ENCODE measurements at regions not wholly inside any gene's neighbourhood (a gene's known extent, or its start where the extent isn't known, plus 50 kb on each side); places are given as distances from the start of the nearest gene placed in this dataset. TPM values are rescaled to one million over a fixed set of nuclear protein-coding genes. Genes with fewer than 3 reads are reported as not detected.

DNA sequence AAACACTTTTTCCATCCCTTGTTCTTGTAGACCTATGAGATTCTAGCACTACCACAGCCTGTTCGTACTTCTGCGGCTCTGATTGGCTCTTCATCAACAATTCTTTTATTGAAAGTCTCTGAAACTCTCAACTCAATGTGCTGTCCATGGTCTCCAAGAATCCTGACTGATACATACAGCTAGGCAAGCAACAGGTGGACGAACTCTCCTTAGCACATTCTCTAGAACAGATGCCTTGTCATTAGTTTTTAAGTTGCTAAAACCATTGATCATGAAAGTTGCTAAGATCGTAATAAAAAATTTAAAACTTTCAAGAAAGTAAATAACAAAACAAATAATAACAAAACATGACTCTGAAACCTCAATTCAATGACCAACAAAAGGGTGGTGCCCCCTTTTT is 210.5 kb downstream of the EPHA4 start:
- Histone ChIP-seq H3K9me3 (replicated peaks) (no peaks in the 10 kb centered on the region), H3K4me3 (no peak overlapping the region), H3K36me3 (no peaks in the 10 kb centered on the region), H3K27me3 (ENCODE audit: low read depth) (no peaks in the 10 kb centered on the region), H3K27ac (replicated peaks) (no peak overlapping the region), H3K4me1 (no peaks in the 10 kb centered on the region)
- intact Hi-C loops (cut with micrococcal nuclease) = no loop called here
- TF ChIP-seq, protein P1, sequence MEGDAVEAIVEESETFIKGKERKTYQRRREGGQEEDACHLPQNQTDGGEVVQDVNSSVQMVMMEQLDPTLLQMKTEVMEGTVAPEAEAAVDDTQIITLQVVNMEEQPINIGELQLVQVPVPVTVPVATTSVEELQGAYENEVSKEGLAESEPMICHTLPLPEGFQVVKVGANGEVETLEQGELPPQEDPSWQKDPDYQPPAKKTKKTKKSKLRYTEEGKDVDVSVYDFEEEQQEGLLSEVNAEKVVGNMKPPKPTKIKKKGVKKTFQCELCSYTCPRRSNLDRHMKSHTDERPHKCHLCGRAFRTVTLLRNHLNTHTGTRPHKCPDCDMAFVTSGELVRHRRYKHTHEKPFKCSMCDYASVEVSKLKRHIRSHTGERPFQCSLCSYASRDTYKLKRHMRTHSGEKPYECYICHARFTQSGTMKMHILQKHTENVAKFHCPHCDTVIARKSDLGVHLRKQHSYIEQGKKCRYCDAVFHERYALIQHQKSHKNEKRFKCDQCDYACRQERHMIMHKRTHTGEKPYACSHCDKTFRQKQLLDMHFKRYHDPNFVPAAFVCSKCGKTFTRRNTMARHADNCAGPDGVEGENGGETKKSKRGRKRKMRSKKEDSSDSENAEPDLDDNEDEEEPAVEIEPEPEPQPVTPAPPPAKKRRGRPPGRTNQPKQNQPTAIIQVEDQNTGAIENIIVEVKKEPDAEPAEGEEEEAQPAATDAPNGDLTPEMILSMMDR (IDR thresholded peaks at IDR 0.05; ENCODE audit: borderline replicate concordance) = no peak
- no peak for DNase-seq

DNA sequence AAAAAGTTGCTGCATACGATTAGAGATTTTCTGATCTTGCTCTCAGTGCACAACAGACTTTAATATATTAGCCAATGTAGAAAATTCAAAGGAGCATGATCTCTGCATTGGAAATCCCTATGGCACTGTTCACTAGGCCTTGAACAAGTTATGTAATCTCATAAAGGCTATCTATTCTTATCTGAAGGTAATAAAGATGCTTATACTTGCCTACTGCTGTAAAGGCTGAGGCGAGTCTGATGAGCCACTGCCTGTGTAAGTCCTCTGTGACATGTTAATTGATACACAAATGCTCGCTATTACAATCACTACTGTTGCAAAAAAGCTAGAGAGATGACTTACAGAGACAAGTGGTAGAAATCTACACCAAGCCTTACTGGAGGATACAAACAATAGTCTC is 207.4 kb downstream of the EPHA4 start:
- TF ChIP-seq, protein P1 (IDR thresholded peaks at IDR 0.05; ENCODE audit: borderline replicate concordance) = no peak
- no peak for DNase-seq
- no peaks in the 10 kb centered on the region for H3K9me3 ChIP-seq (replicated peaks)
- H3K36me3 ChIP-seq = no peaks in the 10 kb centered on the region
- H3K4me1 ChIP-seq = no peaks in the 10 kb centered on the region
- intact Hi-C loops (cut with micrococcal nuclease) = no loop called here
- no peak overlapping the region for H3K27ac ChIP-seq (replicated peaks)
- no peaks in the 10 kb centered on the region for H3K27me3 ChIP-seq (ENCODE audit: low read depth)
- H3K4me3 ChIP-seq = no peak overlapping the region

Small RNA genes in the stretch of these regions (microRNA-seq; reads per million reads assigned to microRNA genes)
- gene MIR4268 = not detected
